Endothelial cell of umbilical vein (primary cell): ENCODE measurements at regions not wholly inside any gene's neighbourhood (a gene's known extent, or its start where the extent isn't known, plus 50 kb on each side); places are given as distances from the start of the nearest gene placed in this dataset.
"Not testable (repeated sequence)": the region's sequence is repeated elsewhere in the genome, so short reads cannot be mapped to it uniquely, and the experiment has no call there.

ENCODE experiments used
- CTCF ChIP-seq, 2 donors: IDR thresholded peaks; 1 replicate in 1 of 2; 2 replicates in 1 of 2; pipeline ENCODE4 v1.5.1; 2011; ENCODE audit warnings: low read length in 2 of 2, mild to moderate bottlenecking in 2 of 2, moderate library complexity in 2 of 2, control low read depth in 1 of 2, inconsistent platforms in 1 of 2, low read depth in 1 of 2; ENCODE audit not compliant: insufficient read depth in 1 of 2; ENCODE audit errors: extremely low read depth in 1 of 2
- EZH2 ChIP-seq: IDR thresholded peaks from 2 replicates; pipeline ENCODE4 v1.6.1; 2012; ENCODE audit warnings: borderline replicate concordance, low read depth, mild to moderate bottlenecking, moderate library complexity, low read length, inconsistent platforms; ENCODE audit not compliant: severe bottlenecking
- FOS ChIP-seq: IDR thresholded peaks from 2 replicates; pipeline ENCODE4 v1.6.1; 2011; ENCODE audit warnings: mild to moderate bottlenecking, low read length, moderate library complexity, borderline replicate concordance; ENCODE audit not compliant: insufficient read depth
- GATA2 ChIP-seq: IDR thresholded peaks from 2 replicates; pipeline ENCODE4 v1.7.0; 2011; ENCODE audit warnings: low read depth, mild to moderate bottlenecking, moderate library complexity, mixed read lengths, low read length; ENCODE audit not compliant: insufficient read length, insufficient read depth
- JUN ChIP-seq: IDR thresholded peaks from 2 replicates; pipeline ENCODE4 v1.6.1; 2011; ENCODE audit warnings: borderline replicate concordance, low read depth; ENCODE audit not compliant: insufficient read length, insufficient read depth
- MAX ChIP-seq: IDR thresholded peaks from 2 replicates; pipeline ENCODE4 v1.6.1; 2011; ENCODE audit not compliant: insufficient read depth, insufficient read length
- MYC ChIP-seq: IDR thresholded peaks from one replicate; pipeline ENCODE4 v1.6.1; 2011; ENCODE audit warnings: mild to moderate bottlenecking, low read depth, low read length
- POLR2A ChIP-seq: IDR thresholded peaks from 2 replicates; pipeline ENCODE4 v1.6.1; 2012; ENCODE audit warnings: low read depth, mild to moderate bottlenecking, control low read depth, low read length
- POLR2AphosphoS5 ChIP-seq: IDR thresholded peaks from 2 replicates; pipeline ENCODE4 v1.6.1; 2012; ENCODE audit warnings: low read depth, mild to moderate bottlenecking, control low read depth, low read length, moderate library complexity; ENCODE audit not compliant: insufficient read depth

DNA sequence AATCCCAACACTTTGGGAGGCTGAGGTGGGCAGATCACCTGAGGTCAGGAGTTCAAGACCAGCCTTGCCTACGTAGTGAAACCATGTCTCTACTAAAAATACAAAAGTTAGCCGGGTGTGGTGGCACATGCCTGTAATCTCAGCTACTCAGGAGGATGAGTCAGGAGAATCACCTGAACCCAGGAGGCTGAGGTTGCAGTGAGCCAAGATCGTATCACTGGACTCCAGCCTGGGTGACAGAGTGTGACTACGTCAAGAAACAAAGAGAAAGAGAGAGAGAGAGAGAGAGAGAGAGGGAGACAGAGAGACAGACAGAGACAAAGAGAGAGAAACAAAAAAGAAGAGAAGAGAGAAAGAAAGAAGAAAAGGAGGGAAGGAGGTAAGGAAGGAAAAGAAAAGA is 454.0 kb upstream of the CHAC2 start:
- TF ChIP-seq CTCF (IDR thresholded peaks at IDR 0.05; ENCODE audit: extremely low read depth in 1 of 2, insufficient read depth in 1 of 2, low read depth in 1 of 2, low read length in 2 of 2); POLR2A; EZH2; POLR2AphosphoS5; MYC; MAX; JUN; FOS; GATA2: not testable (repeated sequence)
